GM21737 (cell line): ENCODE measurements at regions not wholly inside any gene's neighbourhood (a gene's known extent, or its start where the extent isn't known, plus 50 kb on each side); places are given as distances from the start of the nearest gene placed in this dataset.

ENCODE experiments used
- ATAC-seq: cut with Tn5 transposase; IDR thresholded peaks from one replicate; pipeline ENCODE4 v1.9.1; 2021; ENCODE audit warnings: mild to moderate bottlenecking, moderate library complexity; ENCODE audit not compliant: unreplicated experiment

GRCh38 chr4:165610679-165611437 is 232.1 kb downstream of the CPE start:
- ATAC-seq: no peak

DNA sequence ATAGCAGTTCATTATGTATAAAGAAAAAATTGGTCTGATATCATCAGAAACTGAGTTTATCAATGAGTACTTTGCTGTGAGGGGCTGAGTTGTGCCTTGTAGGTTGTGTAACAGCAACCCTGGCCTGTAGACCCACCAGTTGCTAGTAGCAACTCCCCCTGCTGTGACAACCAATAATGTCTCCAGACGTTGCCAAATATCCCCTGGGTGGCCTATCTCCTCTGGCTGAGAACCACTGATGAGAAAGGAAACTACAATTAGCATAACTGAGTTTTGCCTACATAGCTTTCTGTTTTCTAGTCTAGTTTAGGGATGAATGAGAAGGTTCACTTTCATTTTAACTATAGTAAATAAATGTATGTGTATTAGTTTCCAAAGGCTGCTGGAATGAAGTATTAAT is 234.1 kb downstream of the CPE start:
- ATAC-seq: peak; percentile 94

GRCh38 chr4:165613581-165613980 is 234.8 kb downstream of the CPE start:
- ATAC-seq: no peak

DNA sequence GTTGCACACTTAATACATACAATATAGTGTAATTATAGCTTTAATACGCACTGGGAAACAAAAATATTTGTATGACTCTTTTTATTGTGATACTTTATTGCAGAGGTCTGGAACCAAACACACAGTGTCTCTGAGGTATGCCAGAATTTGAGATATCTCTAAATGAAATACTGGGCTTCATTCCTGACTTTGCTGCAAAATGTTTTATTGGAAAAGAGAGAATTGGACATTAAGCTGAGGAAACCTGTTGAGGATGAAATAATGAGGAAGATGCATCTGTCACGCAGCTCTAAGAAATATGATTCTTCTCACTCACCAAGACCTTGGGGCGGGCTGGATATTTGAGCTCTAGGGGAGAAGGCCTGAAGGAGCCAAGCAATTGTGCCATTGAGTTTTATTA is 242.1 kb downstream of the CPE start:
- no peak for ATAC-seq

GRCh38 chr4:165621983-165622382 is 243.2 kb downstream of the CPE start:
- no peak for ATAC-seq

GRCh38 chr4:165625281-165625680 is 246.5 kb downstream of the CPE start:
- no peak for ATAC-seq

DNA sequence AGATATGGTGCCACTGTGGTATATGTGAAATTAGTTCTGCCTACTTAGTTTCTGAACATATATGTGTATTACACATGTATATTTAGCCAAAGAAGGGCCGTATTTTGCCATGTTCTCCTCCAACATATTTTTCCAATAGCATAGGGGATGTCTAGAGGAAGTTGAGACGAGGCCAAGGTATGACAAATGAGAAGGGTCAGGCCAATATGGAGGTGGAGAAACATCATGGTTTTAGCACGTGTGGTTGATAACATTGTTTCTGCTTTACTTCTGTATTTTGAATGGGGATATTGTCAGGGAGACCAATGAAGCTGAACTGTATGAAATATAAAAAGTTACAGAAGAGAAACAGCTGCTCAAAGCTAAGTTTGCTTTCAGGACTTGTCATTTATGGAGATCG is 246.7 kb upstream of the TLL1 start:
- ATAC-seq: no peak

- ATAC-seq: no peak
Observed at GRCh38 chr4:165627128-165627527, 245.9 kb upstream of the TLL1 start.

DNA sequence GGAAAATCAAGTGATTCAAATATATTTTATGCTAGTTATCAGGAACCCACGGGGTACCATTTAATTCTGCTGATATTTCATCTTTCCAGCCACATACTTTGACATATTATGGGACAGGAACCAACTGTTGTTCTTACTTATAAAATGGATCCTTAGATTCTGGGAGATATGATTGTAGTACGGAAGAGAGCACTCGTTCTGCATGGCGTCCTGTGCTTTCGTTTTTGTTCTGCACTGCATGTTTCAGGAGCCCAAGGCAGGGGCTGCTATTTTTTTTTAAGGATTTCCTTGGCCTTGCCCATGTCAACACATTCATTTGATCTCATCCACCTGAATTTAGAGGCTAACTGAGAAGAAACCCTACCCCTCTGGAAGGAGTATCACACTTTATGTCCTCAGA is 245.5 kb upstream of the TLL1 start:
- no peak for ATAC-seq

DNA sequence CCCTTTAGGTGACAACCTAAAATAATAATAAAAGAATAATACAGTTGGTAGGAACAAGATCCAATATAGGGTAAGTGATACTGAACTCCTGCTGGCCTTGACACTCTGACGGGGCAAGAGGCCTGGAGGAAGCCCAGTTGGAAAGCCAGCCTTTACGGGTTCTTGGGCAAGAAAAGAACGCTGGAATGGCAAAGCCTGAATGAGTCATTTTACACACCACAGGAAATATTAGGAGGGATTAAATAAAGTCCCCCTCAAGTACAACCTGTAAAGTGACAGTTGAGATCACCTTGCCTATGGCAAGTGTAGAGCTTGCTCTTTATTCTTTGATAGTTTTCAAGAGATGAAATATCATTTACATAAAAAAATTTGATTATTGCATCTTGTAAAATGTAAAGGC is 244.5 kb upstream of the TLL1 start:
- no peak for ATAC-seq

- ATAC-seq: no peak
Observed at GRCh38 chr4:165630671-165631070, 242.4 kb upstream of the TLL1 start.

DNA sequence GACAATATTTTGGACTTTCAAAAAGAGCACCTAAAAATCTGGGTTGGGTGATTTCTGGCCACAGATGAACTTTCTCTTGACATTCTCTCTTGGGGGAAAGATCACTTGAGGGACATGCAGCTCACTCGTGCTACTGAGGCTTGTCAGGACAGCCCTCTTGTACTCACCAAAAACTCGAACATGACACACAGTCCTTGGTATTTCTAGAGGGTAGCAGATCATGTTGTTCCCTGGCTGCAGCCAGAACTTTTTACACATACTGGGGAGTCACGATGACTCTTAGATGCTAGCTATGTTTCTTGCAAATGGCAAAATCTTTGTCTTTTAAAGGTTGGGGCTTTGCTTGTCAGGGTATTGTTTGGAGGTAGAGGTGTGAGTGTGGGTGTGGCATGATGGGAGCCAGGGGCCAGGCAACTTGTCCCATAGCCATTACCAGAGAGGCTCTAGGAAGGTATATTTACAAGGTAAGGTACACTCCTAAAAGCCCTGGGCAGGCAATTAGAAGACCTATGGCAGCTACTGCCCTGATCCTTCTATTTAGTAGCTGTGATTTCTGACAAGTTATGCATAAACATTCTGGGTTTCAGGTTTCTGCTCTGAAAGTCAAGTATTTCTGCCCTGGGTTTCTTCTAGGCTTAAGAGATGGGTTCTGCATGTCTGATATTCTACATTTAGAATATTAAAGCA is 241.7 kb upstream of the TLL1 start:
- no peak for ATAC-seq

- no peak for ATAC-seq
Observed at GRCh38 chr4:165631912-165632311, 241.1 kb upstream of the TLL1 start.

GRCh38 chr4:165634766-165635165 is 238.3 kb upstream of the TLL1 start:
- no peak for ATAC-seq

DNA sequence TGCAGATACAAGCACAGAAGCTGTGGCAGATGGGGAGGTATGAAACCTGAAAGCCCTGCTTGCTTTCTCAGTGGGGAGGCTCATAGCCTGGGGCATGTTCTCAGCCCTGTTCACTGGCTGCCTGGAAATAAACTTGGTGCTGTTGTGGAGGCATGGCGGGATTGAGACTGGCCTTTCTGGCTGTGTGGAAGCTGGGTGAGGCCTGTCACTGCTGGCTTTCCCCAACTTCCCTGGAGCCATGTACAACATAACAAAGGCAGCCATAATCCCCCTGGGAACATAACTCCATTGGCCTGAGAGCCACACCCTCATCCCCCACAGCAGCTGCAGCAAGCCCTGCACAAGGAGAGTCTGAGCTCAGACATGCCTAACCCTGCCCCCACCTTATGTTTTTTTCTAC is 237.7 kb upstream of the TLL1 start:
- no peak for ATAC-seq

- ATAC-seq: no peak
Observed at GRCh38 chr4:165635951-165636350, 237.1 kb upstream of the TLL1 start.

- ATAC-seq: no peak
Observed at GRCh38 chr4:165651901-165652300, 221.1 kb upstream of the TLL1 start.

- no peak for ATAC-seq
Observed at GRCh38 chr4:165654556-165654955, 218.5 kb upstream of the TLL1 start.

DNA sequence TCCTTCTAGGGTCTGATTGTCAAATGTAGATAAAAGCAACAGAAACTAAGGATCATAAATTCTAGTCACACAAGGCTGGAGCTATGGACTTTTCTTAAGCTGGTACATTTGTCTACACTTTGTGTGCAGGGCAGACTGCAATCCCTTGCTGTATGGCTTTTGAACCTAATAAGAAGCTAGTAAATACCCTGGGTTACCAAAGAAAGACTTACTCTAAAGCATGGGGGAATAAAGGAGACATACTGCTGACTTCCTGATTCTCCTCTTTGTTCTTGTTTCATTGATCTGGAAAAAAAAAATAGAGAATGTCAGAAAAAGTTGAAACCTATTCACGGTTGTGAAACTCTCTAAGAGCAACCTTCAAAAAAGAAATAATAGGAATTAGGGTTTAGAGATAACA is 216.6 kb upstream of the TLL1 start:
- no peak for ATAC-seq

DNA sequence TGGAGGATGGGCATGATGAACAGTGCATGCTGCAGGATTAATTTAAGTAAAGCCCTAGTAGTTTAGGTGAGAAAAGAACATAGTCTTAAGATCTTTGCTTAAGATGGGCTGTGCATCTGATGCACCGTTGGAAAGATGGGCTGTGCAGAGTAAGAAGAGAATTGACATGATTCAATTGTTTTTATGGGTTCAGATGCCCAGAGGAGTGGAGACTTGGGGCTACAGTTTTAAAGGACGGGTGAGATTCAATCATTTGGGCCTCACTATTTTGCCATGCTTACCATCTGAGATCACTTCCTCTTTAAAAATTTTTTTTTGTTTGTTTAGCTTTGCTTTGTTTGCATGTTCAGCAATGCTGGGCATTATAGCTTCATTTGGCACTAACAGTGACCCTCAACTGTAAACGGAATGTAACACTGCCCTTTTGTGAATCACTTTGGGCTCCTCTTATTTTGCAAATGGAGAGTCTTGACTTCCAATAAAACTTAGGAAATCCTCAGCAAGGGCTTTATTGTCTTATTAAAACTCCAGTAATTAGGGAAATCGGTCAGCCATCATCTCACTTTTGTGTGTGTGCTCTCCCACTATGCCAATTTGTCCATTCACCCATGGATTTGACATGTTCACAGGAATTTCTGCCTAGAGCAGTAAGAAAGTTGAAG is 216.1 kb upstream of the TLL1 start:
- no peak for ATAC-seq

- no peak for ATAC-seq
Observed at GRCh38 chr4:165662341-165662740, 210.7 kb upstream of the TLL1 start.

- no peak for ATAC-seq
Observed at GRCh38 chr4:165663411-165663810, 209.6 kb upstream of the TLL1 start.
